ENCODE measurements at regions not wholly inside any gene's neighbourhood (a gene's known extent, or its start where the extent isn't known, plus 50 kb on each side); places are given as distances from the start of the nearest gene placed in this dataset.

GRCh38 chr12:84741692-84742091 lies 170.9 kb downstream of the SLC6A15 start:
- no peak for DNase-seq (ENCODE audit: low read depth in 1 of 2, low spot score in 1 of 2)

GRCh38 chr12:84741031-84741430 lies 171.6 kb downstream of the SLC6A15 start:
- DNase-seq (ENCODE audit: low read depth in 1 of 2, low spot score in 1 of 2) = no peak

- no peak for DNase-seq (ENCODE audit: low read depth in 1 of 2, low spot score in 1 of 2)
These were observed 172.0 kb downstream of the SLC6A15 start for GRCh38 chr12:84740602-84741001.

GRCh38 chr12:84738481-84738972 lies 174.1 kb downstream of the SLC6A15 start:
- no peak for DNase-seq (ENCODE audit: low read depth in 1 of 2, low spot score in 1 of 2)

DNA sequence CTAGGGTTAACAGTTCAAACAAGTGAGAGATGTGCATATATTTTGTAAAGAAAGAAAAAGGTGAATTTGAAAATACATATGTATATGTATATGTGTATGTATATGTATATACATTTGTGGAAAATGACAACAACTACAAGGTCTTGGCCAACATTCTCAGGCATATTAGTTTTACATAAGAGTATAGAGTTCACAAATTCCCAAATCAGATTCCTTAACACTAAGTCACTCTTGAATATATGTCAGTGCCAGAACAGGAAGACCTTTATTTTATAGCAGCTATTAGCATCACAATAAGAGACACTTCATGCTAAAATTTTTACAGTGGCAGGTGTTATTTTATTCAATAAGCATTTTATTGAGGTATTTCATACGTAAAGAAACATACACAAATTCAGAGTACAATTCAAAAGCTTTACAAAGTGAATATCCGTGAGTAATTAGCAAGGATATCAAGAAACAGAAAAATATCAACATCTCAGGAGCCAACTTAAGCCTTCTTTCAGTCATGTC lies 179.7 kb downstream of the SLC6A15 start:
- DNase-seq (ENCODE audit: low read depth in 1 of 2, low spot score in 1 of 2) = no peak

DNA sequence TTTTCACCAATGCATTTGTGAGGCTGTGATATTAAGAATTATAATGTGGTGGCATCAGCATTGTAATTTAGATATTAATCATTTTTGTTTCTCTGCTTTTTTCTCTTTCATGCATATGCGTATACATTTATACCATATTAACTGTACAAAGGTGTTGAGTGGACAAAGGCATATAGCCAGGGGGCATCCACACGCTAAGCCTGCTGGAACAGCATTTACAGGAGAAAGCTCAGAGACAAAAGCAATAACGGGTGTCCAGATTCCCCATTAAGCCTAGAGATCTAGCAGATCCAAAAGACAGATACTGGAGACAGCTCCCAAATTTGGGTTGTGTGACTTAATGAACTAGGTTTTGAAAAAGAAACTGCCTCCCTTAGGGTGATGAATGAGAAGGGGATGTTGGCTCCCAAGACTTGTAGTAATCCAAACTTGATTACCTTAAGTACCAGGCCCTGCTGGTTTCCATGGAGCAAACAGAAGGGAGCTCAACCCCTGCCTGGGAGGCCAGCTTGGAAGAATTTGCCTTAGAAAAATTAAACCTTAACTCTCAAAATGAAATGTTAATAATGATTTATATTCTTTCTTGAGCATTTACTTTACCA lies 181.9 kb downstream of the SLC6A15 start:
- DNase-seq (ENCODE audit: low read depth in 1 of 2, low spot score in 1 of 2) = no peak

DNA sequence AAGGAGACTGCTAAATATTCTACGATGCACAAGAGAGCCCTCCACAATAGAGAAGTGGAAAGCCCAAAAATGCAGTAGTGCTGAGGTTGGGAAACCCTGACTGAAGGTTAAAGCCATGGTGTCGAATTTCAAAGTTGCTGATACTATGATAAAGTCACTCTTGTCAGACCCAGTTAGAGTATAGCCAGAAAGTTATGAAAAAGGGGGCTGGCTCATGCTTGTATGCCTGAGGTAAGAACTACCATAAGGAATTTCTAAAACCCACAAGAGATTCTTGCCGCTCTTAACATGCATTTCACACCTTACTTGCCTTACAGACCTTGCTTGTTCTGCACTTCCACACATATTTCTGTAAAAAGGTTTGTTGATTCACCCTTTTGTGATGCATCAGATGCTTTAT lies 184.6 kb downstream of the SLC6A15 start:
- DNase-seq (ENCODE audit: low read depth in 1 of 2, low spot score in 1 of 2) = no peak

- DNase-seq (ENCODE audit: low read depth in 1 of 2, low spot score in 1 of 2) = no peak
These were observed 185.8 kb downstream of the SLC6A15 start for GRCh38 chr12:84726780-84727179.

DNA sequence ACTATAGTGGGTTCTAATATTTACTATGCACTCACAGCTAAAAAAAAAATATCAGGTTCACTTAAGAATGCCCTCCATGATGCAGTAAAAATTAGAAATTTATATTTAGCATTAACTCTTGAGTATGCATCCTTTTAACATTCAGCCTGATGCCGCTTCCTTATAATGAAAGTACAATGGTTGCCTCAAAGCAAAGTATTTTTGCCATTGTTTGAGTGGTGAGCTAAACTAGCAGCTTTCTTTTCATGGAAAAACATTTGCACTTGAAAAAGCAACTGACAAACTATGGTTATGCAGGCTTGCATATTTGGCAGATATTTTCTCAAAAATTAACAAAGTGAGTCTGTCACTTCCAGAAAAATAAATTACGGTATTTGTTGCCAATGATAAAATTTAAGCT lies 188.6 kb downstream of the SLC6A15 start:
- no peak for DNase-seq (ENCODE audit: low read depth in 1 of 2, low spot score in 1 of 2)

- DNase-seq (ENCODE audit: low read depth in 1 of 2, low spot score in 1 of 2) = no peak
These were observed 192.6 kb downstream of the SLC6A15 start for GRCh38 chr12:84719997-84720396.

DNA sequence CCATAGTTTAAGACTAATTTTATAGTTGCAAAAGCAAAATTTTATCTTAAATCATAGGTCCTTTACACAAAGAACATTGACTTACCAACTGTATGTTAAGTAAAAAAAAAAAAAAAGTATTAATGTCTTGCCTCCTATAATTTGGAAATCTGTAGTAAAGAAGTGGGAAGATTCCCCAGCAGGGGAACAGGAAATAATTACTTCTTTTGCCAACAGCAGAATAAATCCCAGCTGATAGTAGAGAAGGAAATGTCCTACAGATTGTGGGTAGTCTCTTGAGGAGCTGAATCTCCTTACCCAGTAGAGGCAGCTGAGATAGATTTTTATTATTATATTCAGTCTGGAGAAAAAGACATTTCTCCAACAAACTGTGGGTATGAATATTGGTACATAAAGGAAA lies 193.7 kb downstream of the SLC6A15 start:
- no peak for DNase-seq (ENCODE audit: low read depth in 1 of 2, low spot score in 1 of 2)

GRCh38 chr12:84712747-84713146 lies 199.9 kb downstream of the SLC6A15 start:
- no peak for DNase-seq (ENCODE audit: low read depth in 1 of 2, low spot score in 1 of 2)

GRCh38 chr12:84706374-84706773 lies 206.2 kb downstream of the SLC6A15 start:
- DNase-seq (ENCODE audit: low read depth in 1 of 2, low spot score in 1 of 2) = no peak

DNA sequence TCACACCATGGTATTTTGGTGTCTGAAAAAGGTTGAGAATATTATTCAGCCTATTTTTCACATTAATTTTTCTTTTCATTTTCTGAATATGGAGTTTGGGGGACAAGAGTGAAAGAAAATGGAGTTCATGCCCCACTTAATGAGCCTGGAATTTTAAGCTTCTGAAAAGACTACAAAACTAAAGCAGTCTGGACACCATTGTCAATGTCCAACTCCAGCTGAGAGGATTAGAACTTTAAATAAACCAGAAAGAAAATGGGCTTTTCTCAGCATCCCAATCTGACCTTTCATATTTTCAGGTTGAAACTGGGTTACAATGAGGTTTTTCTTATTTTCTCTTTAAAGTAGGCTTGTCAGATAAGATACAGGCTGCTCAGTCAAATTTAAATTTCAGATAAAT lies 207.7 kb downstream of the SLC6A15 start:
- no peak for DNase-seq (ENCODE audit: low read depth in 1 of 2, low spot score in 1 of 2)

DNA sequence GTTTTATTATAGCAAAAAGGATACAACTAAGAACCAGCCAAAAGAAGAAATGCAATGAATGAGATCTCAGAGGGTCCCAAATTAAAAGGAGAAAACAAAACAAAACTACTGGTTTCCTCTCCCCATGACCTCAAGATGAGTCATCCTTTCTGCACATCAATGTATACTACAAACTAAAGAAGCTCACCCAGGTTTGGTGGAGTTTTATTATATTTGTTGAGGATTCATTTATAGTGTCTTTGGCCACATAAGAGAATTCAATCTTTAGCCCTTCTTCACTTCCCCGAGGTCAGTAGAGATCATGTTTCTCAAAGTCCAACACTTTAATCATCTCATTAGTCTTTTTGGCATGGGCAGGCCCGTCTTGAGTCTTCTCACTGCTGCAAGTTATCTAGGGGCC lies 210.6 kb downstream of the SLC6A15 start:
- DNase-seq (ENCODE audit: low read depth in 1 of 2, low spot score in 1 of 2) = no peak

DNA sequence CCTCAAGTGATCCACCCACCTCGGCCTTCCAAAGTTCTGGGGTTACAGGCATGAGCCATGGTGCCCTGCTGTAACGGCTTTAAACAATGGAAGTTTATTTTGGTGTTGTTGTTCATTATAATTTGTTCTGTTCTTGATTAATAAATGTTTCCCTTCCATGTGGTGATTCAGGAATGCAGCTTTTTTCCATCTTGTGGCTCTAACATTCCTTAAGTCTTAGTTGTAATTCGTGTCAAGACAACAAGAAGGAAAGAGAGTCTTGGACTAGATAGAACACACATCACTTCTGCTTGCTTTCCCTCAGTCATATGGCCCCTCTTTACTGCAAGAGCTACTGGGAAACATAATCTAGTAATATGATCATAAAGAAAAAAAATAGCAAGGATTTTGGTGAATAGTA lies 211.6 kb downstream of the SLC6A15 start:
- no peak for DNase-seq (ENCODE audit: low read depth in 1 of 2, low spot score in 1 of 2)

DNA sequence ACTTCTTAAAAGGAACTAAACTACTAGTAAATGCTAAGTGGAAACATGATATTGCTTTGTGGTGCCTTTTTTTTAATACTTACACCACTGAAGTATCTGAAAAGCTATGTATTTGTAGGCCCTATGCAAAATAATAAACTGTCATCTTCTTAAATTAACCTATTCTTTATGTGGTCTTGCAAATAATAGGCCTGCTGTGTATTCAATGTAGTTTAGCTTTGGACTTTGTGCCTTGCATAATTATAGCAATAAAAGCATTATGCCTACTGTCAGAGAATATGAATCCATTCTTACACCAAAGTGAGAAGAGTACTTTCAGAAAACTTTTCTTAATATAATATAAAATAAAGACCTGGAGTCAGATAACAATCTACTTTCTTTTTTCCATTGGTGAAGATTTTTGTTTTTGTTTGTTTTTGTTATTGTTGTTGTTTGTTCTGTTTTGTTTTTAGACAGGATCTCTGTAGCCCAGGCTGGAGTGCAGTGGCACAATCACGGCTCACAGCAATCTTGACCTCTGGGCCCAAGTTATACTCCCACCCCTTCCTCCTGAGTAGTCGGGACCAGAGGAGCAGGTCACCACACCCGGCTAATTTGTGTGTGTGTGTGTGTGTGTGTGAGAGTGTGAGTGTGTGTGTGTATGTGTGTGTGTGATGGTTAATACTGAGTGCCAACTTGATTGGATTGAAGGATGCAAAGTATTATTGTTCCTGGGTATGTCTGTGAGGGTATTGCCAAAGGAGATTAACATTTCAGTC lies 213.8 kb downstream of the SLC6A15 start:
- no peak for DNase-seq (ENCODE audit: low read depth in 1 of 2, low spot score in 1 of 2)

DNA sequence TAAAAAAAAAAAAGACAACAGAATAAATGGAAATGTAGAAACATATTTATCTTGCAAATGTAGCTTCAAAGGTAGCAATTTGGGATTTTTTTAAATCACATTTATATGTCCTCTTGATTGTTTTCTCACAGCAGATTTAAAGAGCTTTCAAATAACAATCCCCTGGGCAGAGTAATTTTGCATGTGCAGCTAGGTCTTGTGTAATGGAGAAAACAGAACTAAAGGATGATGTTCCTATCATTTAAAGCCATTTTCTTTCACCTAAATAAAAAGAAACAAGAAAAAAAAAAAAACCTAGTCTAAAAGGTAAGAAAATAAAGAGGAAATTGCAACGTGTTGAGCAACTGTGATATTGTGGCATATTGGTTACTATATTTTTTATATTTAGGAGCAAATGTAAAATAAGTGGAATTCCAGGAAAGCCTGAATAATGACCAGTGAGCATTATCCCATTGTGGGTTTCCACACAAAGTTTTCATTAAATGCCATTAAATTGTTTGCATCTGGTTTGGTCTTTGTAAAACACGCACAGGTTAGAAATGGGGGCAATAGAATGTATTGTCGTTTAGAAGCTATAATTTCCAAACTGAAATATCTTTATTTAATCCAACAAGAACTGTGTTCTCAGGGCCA lies 215.6 kb downstream of the SLC6A15 start:
- DNase-seq (ENCODE audit: low read depth in 1 of 2, low spot score in 1 of 2) = no peak

DNA sequence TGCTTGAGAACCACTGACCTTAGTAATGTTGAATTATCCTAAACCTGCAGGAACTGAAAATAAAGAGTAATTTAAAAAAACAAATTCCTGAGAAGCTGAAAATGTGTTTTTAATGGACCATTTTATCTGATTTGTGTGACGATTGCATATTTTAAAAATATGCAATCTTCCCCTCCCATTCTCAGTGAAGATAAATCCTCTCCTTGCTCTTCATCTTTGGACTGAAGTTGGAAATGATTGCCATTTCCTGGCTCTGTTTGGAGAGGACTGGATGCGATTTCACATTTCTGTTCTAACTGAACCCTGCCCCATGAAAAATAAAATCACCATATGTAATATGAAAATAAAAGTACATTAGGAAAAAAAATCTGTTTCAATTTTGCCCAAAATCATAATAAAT lies 216.3 kb downstream of the SLC6A15 start:
- DNase-seq (ENCODE audit: low read depth in 1 of 2, low spot score in 1 of 2) = no peak

DNA sequence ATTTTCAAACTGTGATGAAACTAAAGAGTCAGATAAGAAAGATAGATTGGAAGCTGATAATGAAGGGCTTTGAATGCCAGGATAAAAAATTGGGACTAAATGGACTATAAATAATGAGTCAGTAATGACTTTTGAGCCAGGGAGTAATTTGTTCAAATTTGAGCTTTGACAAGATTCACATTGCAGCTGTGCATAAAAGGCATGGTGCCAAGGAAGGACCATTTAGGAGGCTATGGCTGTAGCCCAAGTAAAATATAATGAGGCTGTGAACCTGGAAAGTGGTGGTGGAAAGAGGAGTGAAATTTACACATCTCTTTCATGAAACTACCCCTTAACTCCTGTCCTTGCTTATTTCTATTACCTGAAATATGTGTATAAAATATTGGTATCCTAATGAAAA lies 218.5 kb downstream of the SLC6A15 start:
- DNase-seq (ENCODE audit: low read depth in 1 of 2, low spot score in 1 of 2) = no peak

DNA sequence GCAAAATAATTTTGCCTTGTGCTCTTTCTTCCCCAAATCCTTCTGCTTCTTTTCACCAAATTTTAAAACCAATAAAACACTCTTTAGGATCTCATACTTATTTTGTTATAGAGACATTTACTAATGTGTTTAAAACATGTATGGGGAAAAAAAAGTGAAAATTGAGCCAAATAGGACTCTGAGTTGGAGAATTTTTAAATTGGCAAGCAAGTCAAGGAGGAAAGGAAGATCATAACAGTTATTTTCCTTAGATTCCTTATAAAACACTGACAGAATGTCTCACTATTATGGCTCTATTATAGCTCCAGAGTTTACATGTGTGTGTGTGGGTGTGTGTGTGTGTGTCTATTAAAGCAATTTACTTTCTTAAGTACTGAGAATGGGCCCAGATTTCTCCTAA lies 220.5 kb downstream of the SLC6A15 start:
- DNase-seq (ENCODE audit: low read depth in 1 of 2, low spot score in 1 of 2) = no peak

- DNase-seq (ENCODE audit: low read depth in 1 of 2, low spot score in 1 of 2) = no peak
These were observed 221.3 kb downstream of the SLC6A15 start for GRCh38 chr12:84691266-84691665.
